ENCODE measurements at regions not wholly inside any gene's neighbourhood (a gene's known extent, or its start where the extent isn't known, plus 50 kb on each side); places are given as distances from the start of the nearest gene placed in this dataset.
"Not testable (repeated sequence)": the region's sequence is repeated elsewhere in the genome, so short reads cannot be mapped to it uniquely, and the experiment has no call there.

DNA sequence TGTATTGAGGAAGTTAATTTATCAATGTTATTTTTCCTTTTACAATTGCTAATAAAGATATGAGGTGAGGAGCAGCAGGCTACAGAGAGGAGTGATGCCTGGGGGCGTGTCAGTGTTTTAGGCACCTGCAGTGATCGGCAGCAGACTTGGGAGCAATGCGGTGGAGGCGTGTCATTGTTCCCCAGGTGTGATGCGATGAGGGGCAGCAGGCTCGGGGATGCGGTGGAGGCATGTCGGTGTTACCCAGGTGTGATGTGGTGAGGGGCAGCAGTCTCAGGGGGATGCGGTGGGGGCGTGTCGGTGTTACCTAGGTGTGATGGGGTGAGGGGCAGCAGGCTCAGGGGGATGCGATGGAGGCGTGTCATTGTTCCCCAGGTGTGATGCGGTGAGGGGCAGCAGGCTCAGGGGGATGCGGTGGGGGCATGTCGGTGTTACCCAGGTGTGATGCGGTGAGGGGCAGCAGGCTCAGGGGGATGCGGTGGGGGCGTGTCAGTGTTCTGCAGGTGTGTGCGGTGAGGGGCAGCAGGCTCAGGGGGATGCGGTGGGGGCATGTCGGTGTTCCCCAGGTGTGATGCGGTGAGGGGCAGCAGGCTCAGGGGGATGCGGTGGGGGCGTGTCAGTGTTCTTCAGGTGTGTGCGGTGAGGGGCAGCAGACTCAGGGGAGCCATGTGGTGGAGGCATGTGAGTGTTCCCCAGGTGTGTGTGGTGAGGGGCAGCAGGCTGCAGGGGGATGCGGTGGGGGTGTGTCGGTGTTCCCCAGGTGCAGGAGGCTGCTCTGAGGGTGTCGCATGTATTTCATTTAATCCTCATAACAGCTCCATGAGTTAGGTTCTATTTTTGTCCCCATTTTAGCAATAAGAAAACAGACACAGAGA is 186.2 kb upstream of the GOLGA6L22 start:
- H3K4me3 Mint-ChIP-seq; H3K36me3 Mint-ChIP-seq (ENCODE audit: low read depth); H3K27me3 Mint-ChIP-seq; H3K4me1 Mint-ChIP-seq (ENCODE audit: low read depth); H3K27ac Mint-ChIP-seq; H3K9me3 Mint-ChIP-seq; intact Hi-C loops (cut with micrococcal nuclease): not testable (repeated sequence)

DNA sequence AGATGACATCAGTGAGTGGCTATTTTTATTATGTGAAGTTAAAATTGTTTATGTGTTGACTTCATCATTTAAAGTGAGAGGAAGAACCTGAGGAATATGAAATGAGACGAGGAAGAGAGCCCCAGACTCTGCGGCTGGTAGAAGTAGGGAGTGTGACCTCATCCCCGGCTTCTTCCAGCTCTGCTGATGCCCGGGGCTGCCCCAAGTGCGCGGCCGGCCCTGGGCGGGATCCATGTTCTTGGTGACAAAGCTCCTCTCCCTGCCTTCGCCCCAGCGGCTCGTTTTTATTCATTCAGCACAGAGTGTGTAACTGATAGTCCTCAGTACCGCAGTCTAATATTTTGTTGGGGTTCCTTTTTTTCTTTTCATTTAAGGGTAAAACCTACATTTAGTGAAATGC is 185.5 kb upstream of the GOLGA6L22 start:
- H3K4me3 Mint-ChIP-seq; H3K27me3 Mint-ChIP-seq; H3K36me3 Mint-ChIP-seq (ENCODE audit: low read depth); intact Hi-C loops (cut with micrococcal nuclease); H3K4me1 Mint-ChIP-seq (ENCODE audit: low read depth); H3K27ac Mint-ChIP-seq; H3K9me3 Mint-ChIP-seq: not testable (repeated sequence)

DNA sequence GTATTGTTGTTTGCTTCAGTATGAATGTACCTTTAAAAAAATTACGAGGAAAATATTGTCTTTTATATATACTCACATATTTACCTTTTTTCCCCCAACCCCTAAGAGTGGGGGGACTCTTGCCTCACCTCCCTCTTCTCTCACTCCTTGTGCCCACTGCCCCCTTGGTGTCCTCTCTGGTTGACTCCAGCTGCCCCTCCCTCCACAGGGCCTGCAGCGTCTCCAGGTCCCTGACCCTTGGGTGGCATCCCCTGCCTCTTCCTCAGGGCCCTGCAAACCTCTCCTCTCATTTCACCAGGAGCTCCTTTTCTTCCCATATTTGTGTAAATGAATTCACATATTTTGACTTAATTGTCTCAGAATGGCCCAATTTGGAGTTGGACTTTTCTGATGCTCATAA is 184.3 kb upstream of the GOLGA6L22 start:
- H3K4me1 Mint-ChIP-seq (ENCODE audit: low read depth); H3K4me3 Mint-ChIP-seq; H3K27ac Mint-ChIP-seq; H3K9me3 Mint-ChIP-seq; H3K36me3 Mint-ChIP-seq (ENCODE audit: low read depth); intact Hi-C loops (cut with micrococcal nuclease); H3K27me3 Mint-ChIP-seq: not testable (repeated sequence)

DNA sequence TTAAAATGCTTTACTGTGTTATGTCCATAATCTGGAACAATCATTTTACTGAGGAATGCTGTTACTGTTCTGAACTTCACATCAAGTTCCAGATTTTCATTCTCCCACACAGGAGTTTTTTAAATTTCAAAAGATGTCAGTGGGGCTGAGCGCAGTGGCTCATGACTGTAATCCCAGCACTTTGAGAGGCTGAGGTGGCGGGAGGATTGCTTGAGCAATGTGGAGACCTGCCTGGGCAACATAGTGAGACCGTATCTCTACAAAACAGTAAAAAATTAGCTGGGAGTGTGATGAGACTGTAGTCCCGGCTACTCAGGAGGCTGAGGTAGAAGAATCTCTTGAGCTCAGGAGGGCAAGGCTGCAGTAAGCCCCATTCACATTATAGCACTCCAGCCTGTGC is 177.9 kb upstream of the GOLGA6L22 start:
- H3K36me3 Mint-ChIP-seq (ENCODE audit: low read depth); H3K4me3 Mint-ChIP-seq; H3K4me1 Mint-ChIP-seq (ENCODE audit: low read depth); H3K9me3 Mint-ChIP-seq; intact Hi-C loops (cut with micrococcal nuclease); H3K27ac Mint-ChIP-seq; H3K27me3 Mint-ChIP-seq: not testable (repeated sequence)

DNA sequence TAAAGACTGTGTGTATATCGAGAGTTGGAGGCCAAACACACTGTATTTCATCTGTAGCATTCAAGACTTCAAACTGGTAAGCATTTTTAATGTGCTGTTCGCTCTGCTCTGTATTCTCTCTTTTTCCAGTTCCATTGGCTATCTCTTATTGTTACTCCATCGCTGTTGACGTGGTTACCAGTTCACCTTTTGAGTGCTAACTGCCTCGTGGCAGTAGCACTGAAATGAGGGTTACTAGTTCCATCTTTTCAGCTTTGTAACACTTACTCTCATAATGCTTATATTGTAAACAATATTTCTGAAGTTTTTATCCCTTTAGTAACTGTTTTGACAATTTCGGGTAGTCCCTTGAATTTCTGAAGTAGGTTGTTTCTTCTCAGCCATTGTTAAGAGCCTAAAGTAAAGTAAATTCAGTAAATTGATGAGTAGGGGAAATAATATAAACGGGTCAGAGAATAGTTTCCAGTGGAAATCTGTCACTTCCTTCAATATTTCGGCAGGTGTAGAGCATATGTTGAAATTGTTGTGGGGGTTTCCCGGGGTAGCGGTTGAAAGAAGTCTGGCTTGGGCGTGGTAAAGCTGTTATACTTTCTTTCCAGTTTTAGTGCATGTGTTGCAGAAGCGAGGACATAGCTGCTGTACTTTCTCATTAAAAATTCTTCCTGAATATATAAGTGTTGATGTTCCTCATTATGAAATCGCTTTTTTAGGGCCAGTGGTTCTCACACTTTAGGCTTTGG is 175.7 kb upstream of the GOLGA6L22 start:
- H3K36me3 Mint-ChIP-seq (ENCODE audit: low read depth); H3K4me1 Mint-ChIP-seq (ENCODE audit: low read depth); H3K9me3 Mint-ChIP-seq; H3K4me3 Mint-ChIP-seq; H3K27ac Mint-ChIP-seq; intact Hi-C loops (cut with micrococcal nuclease); H3K27me3 Mint-ChIP-seq: not testable (repeated sequence)

DNA sequence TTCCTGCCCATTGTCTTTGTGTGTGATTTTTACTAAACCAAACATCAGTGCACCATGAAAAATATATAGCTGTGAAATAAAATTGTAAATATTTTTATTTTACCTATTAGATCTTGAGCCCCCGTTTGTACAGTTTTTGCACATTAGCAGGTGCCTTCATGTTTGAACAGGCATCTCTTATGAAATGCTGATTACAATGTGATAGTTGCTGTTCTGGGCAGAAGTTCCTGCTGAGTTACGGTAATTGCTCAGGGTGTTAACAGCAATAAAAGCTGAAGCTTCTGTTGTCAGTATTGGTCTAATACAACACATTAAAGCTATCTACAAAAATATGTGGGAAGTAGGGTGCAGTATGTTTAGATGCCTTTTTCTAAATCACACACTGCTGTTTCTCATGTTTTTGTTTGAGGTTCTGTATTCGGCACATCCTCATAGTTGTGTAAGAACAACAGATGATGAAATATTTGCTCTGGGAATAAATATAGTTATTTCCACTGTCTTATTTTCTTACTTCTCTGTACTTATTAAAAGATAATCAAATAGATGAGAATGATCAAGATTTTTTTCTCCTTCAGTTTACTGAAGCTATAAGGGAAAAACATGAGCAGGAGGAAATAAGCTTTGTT is 173.8 kb upstream of the GOLGA6L22 start:
- intact Hi-C loops (cut with micrococcal nuclease); H3K27me3 Mint-ChIP-seq; H3K4me1 Mint-ChIP-seq (ENCODE audit: low read depth); H3K4me3 Mint-ChIP-seq; H3K27ac Mint-ChIP-seq; H3K36me3 Mint-ChIP-seq (ENCODE audit: low read depth); H3K9me3 Mint-ChIP-seq: not testable (repeated sequence)

DNA sequence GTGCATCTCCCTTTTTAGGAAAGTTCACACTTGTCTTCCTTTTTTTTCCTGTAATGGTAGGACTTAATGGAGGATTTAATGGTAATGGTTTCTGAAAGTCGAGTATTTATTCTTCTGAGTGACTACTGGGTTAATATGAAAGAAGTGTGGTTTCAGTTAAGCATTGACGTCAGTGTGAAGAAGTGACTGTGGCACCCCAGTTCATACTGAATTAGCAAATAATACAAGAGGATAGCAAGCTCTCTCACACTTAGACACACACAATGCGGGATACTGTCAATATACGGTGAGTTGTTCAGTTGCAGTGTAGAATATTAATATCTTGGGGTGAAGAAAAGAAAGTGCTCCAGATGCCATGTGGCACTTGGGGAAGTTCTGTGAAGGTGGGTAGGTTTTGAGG is 167.6 kb upstream of the GOLGA6L22 start:
- H3K4me1 Mint-ChIP-seq (ENCODE audit: low read depth); H3K27me3 Mint-ChIP-seq; H3K27ac Mint-ChIP-seq; H3K4me3 Mint-ChIP-seq; H3K9me3 Mint-ChIP-seq; H3K36me3 Mint-ChIP-seq (ENCODE audit: low read depth); intact Hi-C loops (cut with micrococcal nuclease): not testable (repeated sequence)

DNA sequence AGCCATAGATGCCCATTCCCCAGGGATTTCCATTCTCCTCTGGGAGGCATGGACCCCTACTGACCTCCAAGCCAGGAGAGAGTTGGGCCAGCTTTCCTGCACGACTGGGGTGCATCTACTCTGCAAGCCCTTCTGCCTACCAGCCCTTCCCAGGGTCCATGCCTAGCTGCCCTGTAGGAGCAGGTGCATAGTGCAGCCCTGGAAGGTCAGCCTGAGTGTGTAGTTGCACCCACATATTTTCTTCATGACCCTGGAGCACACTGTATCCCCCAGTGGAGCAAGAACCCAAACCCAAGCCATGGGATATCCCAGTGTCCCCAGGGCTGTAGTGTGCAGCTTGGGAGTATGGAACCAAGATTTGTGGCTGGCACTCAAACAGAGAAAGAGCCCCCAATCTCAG is 155.6 kb upstream of the GOLGA6L22 start:
- H3K36me3 Mint-ChIP-seq (ENCODE audit: low read depth); H3K27ac Mint-ChIP-seq; intact Hi-C loops (cut with micrococcal nuclease); H3K27me3 Mint-ChIP-seq; H3K9me3 Mint-ChIP-seq; H3K4me3 Mint-ChIP-seq; H3K4me1 Mint-ChIP-seq (ENCODE audit: low read depth): not testable (repeated sequence)
